Adipocyte (in vitro differentiated cells): ENCODE measurements at regions not wholly inside any gene's neighbourhood (a gene's known extent, or its start where the extent isn't known, plus 50 kb on each side); places are given as distances from the start of the nearest gene placed in this dataset.

ENCODE experiments used
- DNase-seq: peaks from one replicate; pipeline ENCODE4 v3.0.0-alpha.2; 2015; ENCODE audit warnings: low read depth
- H3K27me3 ChIP-seq: replicated peaks from 2 replicates; pipeline ENCODE4 v1.7.0; 2013; ENCODE audit warnings: mild to moderate bottlenecking, low read length, moderate library complexity; ENCODE audit not compliant: control insufficient read depth, insufficient read depth
- H3K36me3 ChIP-seq: 2 replicates; pipeline ENCODE4 v1.7.0; 2013; ENCODE audit warnings: low read length, mild to moderate bottlenecking, moderate library complexity; ENCODE audit not compliant: control insufficient read depth, insufficient read depth, severe bottlenecking
- H3K4me1 ChIP-seq: 2 replicates; pipeline ENCODE4 v1.7.0; 2013; ENCODE audit warnings: mild to moderate bottlenecking, low read length, moderate library complexity; ENCODE audit not compliant: control insufficient read depth, insufficient read depth
- H3K4me3 ChIP-seq: 2 replicates; pipeline ENCODE4 v1.7.0; 2013; ENCODE audit warnings: mild to moderate bottlenecking, low read length, moderate library complexity
- H3K9ac ChIP-seq: 2 replicates; pipeline ENCODE4 v1.7.0; 2013; ENCODE audit warnings: mild to moderate bottlenecking, low read length, moderate library complexity
- H3K9me3 ChIP-seq: 2 replicates; pipeline ENCODE4 v1.7.0; 2013; ENCODE audit warnings: mild to moderate bottlenecking, low read length, moderate library complexity; ENCODE audit not compliant: control insufficient read depth

- Histone ChIP-seq H3K9me3 (no peaks in the 10 kb centered on the region), H3K36me3 (no peaks in the 10 kb centered on the region), H3K4me1 (no peaks in the 10 kb centered on the region), H3K27me3 (no peaks in the 10 kb centered on the region), H3K4me3 (no peak overlapping the region), H3K9ac (no peak overlapping the region)
- peak; percentile 2 for DNase-seq
These were observed 2008.5 kb upstream of the TENM3 start for GRCh38 chr4:180234730-180235129.

- Histone ChIP-seq H3K36me3 (no peaks in the 10 kb centered on the region), H3K9me3 (no peaks in the 10 kb centered on the region), H3K27me3 (no peaks in the 10 kb centered on the region), H3K4me3 (no peak overlapping the region), H3K9ac (no peak overlapping the region), H3K4me1 (no peaks in the 10 kb centered on the region)
- DNase-seq = no peak
These were observed 2002.5 kb upstream of the TENM3 start for GRCh38 chr4:180240670-180241069.

- no peaks in the 10 kb centered on the region for H3K9me3 ChIP-seq
- no peaks in the 10 kb centered on the region for H3K36me3 ChIP-seq
- H3K9ac ChIP-seq = no peak overlapping the region
- H3K4me1 ChIP-seq = no peaks in the 10 kb centered on the region
- no peaks in the 10 kb centered on the region for H3K27me3 ChIP-seq
- no peak for DNase-seq
- no peak overlapping the region for H3K4me3 ChIP-seq
These were observed 1989.8 kb upstream of the TENM3 start for GRCh38 chr4:180253419-180253818.

- DNase-seq = no peak
- Histone ChIP-seq H3K4me1 (no peaks in the 10 kb centered on the region), H3K9ac (no peak overlapping the region), H3K4me3 (no peak overlapping the region), H3K27me3 (no peaks in the 10 kb centered on the region), H3K9me3 (no peaks in the 10 kb centered on the region), H3K36me3 (no peaks in the 10 kb centered on the region)
These were observed 1981.9 kb upstream of the TENM3 start for GRCh38 chr4:180261346-180261745.

- Histone ChIP-seq H3K4me1 (no peaks in the 10 kb centered on the region), H3K4me3 (no peak overlapping the region), H3K36me3 (no peaks in the 10 kb centered on the region), H3K9ac (no peak overlapping the region), H3K9me3 (no peaks in the 10 kb centered on the region), H3K27me3 (no peaks in the 10 kb centered on the region)
- no peak for DNase-seq
These were observed 1963.1 kb upstream of the TENM3 start for GRCh38 chr4:180280076-180280475.

- Histone ChIP-seq H3K9me3 (no peaks in the 10 kb centered on the region), H3K27me3 (no peaks in the 10 kb centered on the region), H3K4me1 (no peaks in the 10 kb centered on the region), H3K36me3 (no peaks in the 10 kb centered on the region), H3K9ac (no peak overlapping the region), H3K4me3 (no peak overlapping the region)
- peak; percentile 26 for DNase-seq
These were observed 1962.4 kb upstream of the TENM3 start for GRCh38 chr4:180280726-180281297.

GRCh38 chr4:180281724-180282123, 1961.5 kb upstream of the TENM3 start:
- no peak overlapping the region for H3K9ac ChIP-seq
- no peaks in the 10 kb centered on the region for H3K9me3 ChIP-seq
- peak; percentile 16 for DNase-seq
- H3K4me1 ChIP-seq = no peaks in the 10 kb centered on the region
- H3K36me3 ChIP-seq = no peaks in the 10 kb centered on the region
- no peaks in the 10 kb centered on the region for H3K27me3 ChIP-seq
- no peak overlapping the region for H3K4me3 ChIP-seq

GRCh38 chr4:180284267-180284666, 1958.9 kb upstream of the TENM3 start:
- H3K4me1 ChIP-seq = no peaks in the 10 kb centered on the region
- H3K27me3 ChIP-seq = no peaks in the 10 kb centered on the region
- no peak overlapping the region for H3K9ac ChIP-seq
- no peaks in the 10 kb centered on the region for H3K36me3 ChIP-seq
- H3K4me3 ChIP-seq = no peak overlapping the region
- no peak for DNase-seq
- no peaks in the 10 kb centered on the region for H3K9me3 ChIP-seq

- Histone ChIP-seq H3K36me3 (no peaks in the 10 kb centered on the region), H3K4me3 (no peak overlapping the region), H3K4me1 (no peaks in the 10 kb centered on the region), H3K9me3 (no peaks in the 10 kb centered on the region), H3K9ac (no peak overlapping the region), H3K27me3 (no peaks in the 10 kb centered on the region)
- no peak for DNase-seq
These were observed 1957.4 kb upstream of the TENM3 start for GRCh38 chr4:180285796-180286195.

GRCh38 chr4:180292339-180292738, 1950.9 kb upstream of the TENM3 start:
- H3K9me3 ChIP-seq = no peaks in the 10 kb centered on the region
- no peaks in the 10 kb centered on the region for H3K4me1 ChIP-seq
- H3K36me3 ChIP-seq = no peaks in the 10 kb centered on the region
- H3K27me3 ChIP-seq = no peaks in the 10 kb centered on the region
- no peak overlapping the region for H3K4me3 ChIP-seq
- no peak overlapping the region for H3K9ac ChIP-seq
- no peak for DNase-seq

GRCh38 chr4:180296036-180296599, 1947.1 kb upstream of the TENM3 start:
- Histone ChIP-seq H3K9me3 (no peaks in the 10 kb centered on the region), H3K36me3 (no peaks in the 10 kb centered on the region), H3K4me1 (no peaks in the 10 kb centered on the region), H3K4me3 (no peak overlapping the region), H3K9ac (no peak overlapping the region), H3K27me3 (no peaks in the 10 kb centered on the region)
- no peak for DNase-seq

- Histone ChIP-seq H3K27me3 (no peaks in the 10 kb centered on the region), H3K4me3 (no peak overlapping the region), H3K4me1 (no peaks in the 10 kb centered on the region), H3K9me3 (no peaks in the 10 kb centered on the region), H3K36me3 (no peaks in the 10 kb centered on the region), H3K9ac (no peak overlapping the region)
- peak; percentile 27 for DNase-seq
These were observed 1938.9 kb upstream of the TENM3 start for GRCh38 chr4:180304321-180304720.
